Activated CD8-positive, alpha-beta T cell treated with anti-CD3 and anti-CD28 coated beads for 36 hours (primary cell): ENCODE measurements at regions not wholly inside any gene's neighbourhood (a gene's known extent, or its start where the extent isn't known, plus 50 kb on each side); places are given as distances from the start of the nearest gene placed in this dataset.

Experiments used
- ATAC-seq: fragments of 200-7000 bp; cut with Tn5 transposase; one replicate; pipeline ENCODE4 v1.10.0; 2021; ENCODE audit warnings: mild to moderate bottlenecking, moderate library complexity
- CTCF ChIA-PET: fragments of 350-600 bp; sonication (Branson Sonifier 250); formaldehyde crosslinking; loops from one replicate; lab custom pipeline; 2021; ENCODE audit warnings: antibody characterized with exemption; lab: Charles Lee
- POLR2A ChIA-PET: fragments of 350-600 bp; sonication (Branson Sonifier 250); formaldehyde crosslinking; loops from one replicate; lab custom pipeline; 2021; ENCODE audit warnings: antibody characterized with exemption; lab: Charles Lee
- DNase-seq: peaks from one replicate; pipeline ENCODE4 v3.0.0-alpha.2; 2020
- H3K27ac Mint-ChIP-seq: one replicate; pipeline ENCODE4 v1.8.0; 2021; ENCODE audit warnings: mild to moderate bottlenecking, mixed read lengths
- H3K27me3 Mint-ChIP-seq: one replicate; pipeline ENCODE4 v1.8.0; 2021; ENCODE audit warnings: mixed read lengths
- H3K36me3 Mint-ChIP-seq: one replicate; pipeline ENCODE4 v1.8.0; 2021; ENCODE audit warnings: low read depth, mixed read lengths
- H3K4me1 Mint-ChIP-seq: one replicate; pipeline ENCODE4 v1.8.0; 2021; ENCODE audit warnings: low read depth, mixed read lengths
- H3K4me3 Mint-ChIP-seq: one replicate; pipeline ENCODE4 v1.8.0; 2021; ENCODE audit warnings: mild to moderate bottlenecking, moderate library complexity, mixed read lengths
- H3K9me3 Mint-ChIP-seq: one replicate; pipeline ENCODE4 v1.8.0; 2021; ENCODE audit warnings: mixed read lengths
- intact Hi-C: fragments of 100-400 bp; cut with micrococcal nuclease; formaldehyde crosslinking; loops from one replicate; pipeline ENCODE4 v1.10.0; 2022
- TF ChIP-seq, protein P1 (sequence below): fragments of 200-600 bp; IDR thresholded peaks from one replicate; pipeline ENCODE4 v1.8.0; 2022; ENCODE audit warnings: antibody characterized with exemption, mild to moderate bottlenecking

DNA sequence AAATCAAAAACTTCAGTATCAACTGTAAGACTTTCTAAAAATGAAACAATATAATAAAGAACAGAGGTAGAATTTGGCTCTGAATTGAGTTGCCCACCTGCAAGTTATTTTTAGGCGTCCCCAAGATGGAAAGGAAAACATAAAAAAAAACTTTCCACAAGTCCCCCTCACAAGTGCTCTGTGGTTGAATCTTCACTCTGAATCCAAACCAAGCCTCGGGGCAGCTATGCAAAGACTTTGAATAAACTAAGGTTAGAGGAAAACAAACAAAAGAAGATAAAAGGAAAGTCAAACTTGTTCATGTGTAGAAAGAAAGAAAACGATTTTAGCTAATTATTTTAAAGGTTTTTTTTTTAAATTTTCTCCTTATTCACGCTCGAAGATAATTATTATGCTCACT is 372.4 kb upstream of the SLIT2 start:
- CTCF ChIA-PET: no interaction called here

DNA sequence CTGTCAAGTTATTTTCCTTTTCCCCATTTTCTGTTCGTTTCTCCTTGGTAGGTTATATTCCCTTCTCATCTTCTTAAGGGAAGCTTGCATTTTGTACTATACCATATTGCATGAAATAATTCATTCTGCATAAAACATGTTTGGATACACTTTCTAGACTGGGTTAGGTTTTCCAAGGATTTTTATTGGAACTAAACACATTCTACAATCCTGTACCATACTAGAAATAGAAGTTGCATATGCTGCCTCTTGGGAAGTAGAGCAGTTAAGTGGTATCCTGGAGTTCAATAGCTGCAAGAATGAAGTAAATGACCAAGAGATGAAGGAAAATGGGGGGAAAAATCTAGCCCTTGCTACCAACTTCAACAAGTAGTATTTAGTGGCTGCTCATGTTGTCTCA is 393.7 kb upstream of the SLIT2 start:
- intact Hi-C loops: no loop called here
- H3K27ac Mint-ChIP-seq: no peak overlapping the region
- no peaks in the 10 kb centered on the region for H3K4me1 Mint-ChIP-seq
- H3K27me3 Mint-ChIP-seq: no peaks in the 10 kb centered on the region
- H3K4me3 Mint-ChIP-seq: no peak overlapping the region
- POLR2A ChIA-PET: no interaction called here
- H3K9me3 Mint-ChIP-seq: peaks cover 13% of the 10 kb centered on the region
- CTCF ChIA-PET: no interaction called here
- no peaks in the 10 kb centered on the region for H3K36me3 Mint-ChIP-seq
- no peak for DNase-seq
- TF ChIP-seq, protein P1, sequence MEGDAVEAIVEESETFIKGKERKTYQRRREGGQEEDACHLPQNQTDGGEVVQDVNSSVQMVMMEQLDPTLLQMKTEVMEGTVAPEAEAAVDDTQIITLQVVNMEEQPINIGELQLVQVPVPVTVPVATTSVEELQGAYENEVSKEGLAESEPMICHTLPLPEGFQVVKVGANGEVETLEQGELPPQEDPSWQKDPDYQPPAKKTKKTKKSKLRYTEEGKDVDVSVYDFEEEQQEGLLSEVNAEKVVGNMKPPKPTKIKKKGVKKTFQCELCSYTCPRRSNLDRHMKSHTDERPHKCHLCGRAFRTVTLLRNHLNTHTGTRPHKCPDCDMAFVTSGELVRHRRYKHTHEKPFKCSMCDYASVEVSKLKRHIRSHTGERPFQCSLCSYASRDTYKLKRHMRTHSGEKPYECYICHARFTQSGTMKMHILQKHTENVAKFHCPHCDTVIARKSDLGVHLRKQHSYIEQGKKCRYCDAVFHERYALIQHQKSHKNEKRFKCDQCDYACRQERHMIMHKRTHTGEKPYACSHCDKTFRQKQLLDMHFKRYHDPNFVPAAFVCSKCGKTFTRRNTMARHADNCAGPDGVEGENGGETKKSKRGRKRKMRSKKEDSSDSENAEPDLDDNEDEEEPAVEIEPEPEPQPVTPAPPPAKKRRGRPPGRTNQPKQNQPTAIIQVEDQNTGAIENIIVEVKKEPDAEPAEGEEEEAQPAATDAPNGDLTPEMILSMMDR: no peak
- no peak for ATAC-seq

More for the DNA sequence above, 372.4 kb upstream of the SLIT2 start:
- TF ChIP-seq, protein P1: no peak
- intact Hi-C loops: no loop called here
- Mint-ChIP-seq H3K27me3 (no peaks in the 10 kb centered on the region), H3K9me3 (peaks cover 3% of the 10 kb centered on the region), H3K4me1 (no peaks in the 10 kb centered on the region), H3K36me3 (no peaks in the 10 kb centered on the region), H3K27ac (no peak overlapping the region), H3K4me3 (no peak overlapping the region)
- ATAC-seq (no peak), DNase-seq (no peak)
- POLR2A ChIA-PET: no interaction called here

DNA sequence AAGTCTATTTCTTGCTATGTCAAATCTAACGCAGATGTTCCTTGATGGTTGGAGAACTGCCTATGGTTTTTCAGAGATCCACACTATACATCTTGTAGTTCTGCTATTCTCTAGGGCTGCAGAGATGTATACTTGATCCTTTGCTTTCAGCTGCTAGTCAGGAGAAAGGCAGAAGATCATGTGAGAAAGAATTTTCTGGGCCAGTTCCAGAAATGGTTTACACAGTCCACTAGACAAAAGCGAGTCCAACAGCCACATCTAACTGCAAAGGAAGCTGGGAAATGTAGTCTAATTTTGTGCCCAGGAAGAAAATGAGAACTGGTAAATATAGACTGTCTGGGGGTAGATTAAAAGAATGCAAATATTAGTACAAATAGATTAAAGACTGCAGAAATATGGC is 394.3 kb upstream of the SLIT2 start:
- POLR2A ChIA-PET: no interaction called here
- ATAC-seq (no peak), DNase-seq (no peak)
- CTCF ChIA-PET: no interaction called here
- Mint-ChIP-seq H3K4me3 (no peak overlapping the region), H3K27me3 (no peaks in the 10 kb centered on the region), H3K9me3 (peaks cover 13% of the 10 kb centered on the region), H3K36me3 (no peaks in the 10 kb centered on the region), H3K4me1 (no peaks in the 10 kb centered on the region), H3K27ac (no peak overlapping the region)
- TF ChIP-seq, protein P1: no peak
- intact Hi-C loops: no loop called here

DNA sequence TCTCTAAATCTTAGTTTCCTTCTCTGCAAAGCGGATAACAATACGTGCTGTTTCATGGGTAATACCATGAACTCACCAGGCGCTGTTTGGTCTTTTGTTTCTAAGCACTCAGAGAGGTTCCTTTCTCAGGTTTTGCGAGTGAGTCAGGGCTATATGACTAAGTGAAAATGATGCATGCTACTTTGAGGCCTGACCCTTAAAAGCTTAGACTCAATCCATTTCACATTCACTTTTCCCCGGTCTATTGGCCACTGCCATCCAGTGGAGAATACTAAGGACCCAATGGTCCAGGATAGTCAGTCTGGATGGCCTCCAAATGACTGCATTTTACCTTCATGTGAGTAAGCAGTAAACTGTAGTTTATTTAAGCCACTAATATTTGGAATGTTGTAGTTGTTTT is 400.8 kb upstream of the SLIT2 start:
- Mint-ChIP-seq H3K36me3 (no peaks in the 10 kb centered on the region), H3K27ac (no peak overlapping the region), H3K4me1 (no peaks in the 10 kb centered on the region), H3K27me3 (no peaks in the 10 kb centered on the region), H3K9me3 (peaks cover 11% of the 10 kb centered on the region), H3K4me3 (no peak overlapping the region)
- POLR2A ChIA-PET: no interaction called here
- TF ChIP-seq, protein P1: no peak
- ATAC-seq (no peak), DNase-seq (no peak)
- CTCF ChIA-PET: no interaction called here
- intact Hi-C loops: no loop called here

DNA sequence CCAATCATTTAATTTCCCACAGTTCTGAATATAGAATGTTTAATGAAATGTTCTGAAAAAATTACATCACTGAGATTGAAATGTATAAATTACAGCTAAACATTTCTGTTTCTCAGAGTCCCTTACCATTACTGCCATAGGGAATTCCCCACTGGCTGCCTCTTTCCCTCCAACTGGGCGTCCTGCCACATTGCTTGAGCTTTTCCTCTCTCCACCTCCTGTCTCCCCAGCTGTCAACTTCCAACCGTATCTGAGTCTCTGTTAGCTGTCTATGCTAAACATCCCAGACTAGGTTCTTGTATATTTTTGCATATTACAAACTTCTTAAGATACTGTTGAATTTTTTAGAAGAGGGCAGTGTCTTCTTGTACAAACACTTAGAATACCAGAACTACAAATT is 407.3 kb upstream of the SLIT2 start:
- ATAC-seq (no peak), DNase-seq (no peak)
- Mint-ChIP-seq H3K27ac (no peak overlapping the region), H3K36me3 (no peaks in the 10 kb centered on the region), H3K27me3 (no peaks in the 10 kb centered on the region), H3K4me1 (no peaks in the 10 kb centered on the region), H3K9me3 (peaks cover 6% of the 10 kb centered on the region), H3K4me3 (no peak overlapping the region)
- intact Hi-C loops: no loop called here
- CTCF ChIA-PET: no interaction called here
- TF ChIP-seq, protein P1: no peak
- POLR2A ChIA-PET: no interaction called here
